Parathyroid adenoma (tissue), 2 donors: ENCODE measurements at regions not wholly inside any gene's neighbourhood (a gene's known extent, or its start where the extent isn't known, plus 50 kb on each side); places are given as distances from the start of the nearest gene placed in this dataset.

Experiments
- H2AFZ ChIP-seq: fragments of 300-600 bp; sonication (generic); one replicate; pipeline ENCODE4 v1.7.0; 2017; ENCODE audit warnings: antibody characterized with exemption, mild to moderate bottlenecking
- H3K27ac ChIP-seq: fragments of 300-600 bp; sonication (generic); one replicate; pipeline ENCODE4 v1.7.0; 2017
- H3K27me3 ChIP-seq: fragments of 300-600 bp; sonication (generic); one replicate; pipeline ENCODE4 v1.7.0; 2017; ENCODE audit warnings: low read length; ENCODE audit not compliant: control insufficient read depth, insufficient read depth
- H3K36me3 ChIP-seq: fragments of 300-600 bp; sonication (generic); one replicate; pipeline ENCODE4 v1.7.0; 2017; ENCODE audit warnings: low read length; ENCODE audit not compliant: control insufficient read depth, insufficient read depth
- H3K4me1 ChIP-seq: fragments of 300-600 bp; sonication (generic); one replicate; pipeline ENCODE4 v1.7.0; 2017; ENCODE audit warnings: control low read depth
- H3K4me2 ChIP-seq: fragments of 300-600 bp; sonication (generic); one replicate; pipeline ENCODE4 v1.7.0; 2017; ENCODE audit warnings: low read length
- H3K4me3 ChIP-seq: fragments of 300-600 bp; sonication (generic); one replicate; pipeline ENCODE4 v1.7.0; 2017; ENCODE audit warnings: low read depth, low read length
- H3K79me2 ChIP-seq: fragments of 300-600 bp; sonication (generic); one replicate; pipeline ENCODE4 v1.7.0; 2017; ENCODE audit warnings: control low read depth
- H3K9ac ChIP-seq: fragments of 300-600 bp; sonication (generic); one replicate; pipeline ENCODE4 v1.7.0; 2017; ENCODE audit warnings: mild to moderate bottlenecking
- H3K9me3 ChIP-seq: fragments of 300-600 bp; sonication (generic); one replicate; pipeline ENCODE4 v1.7.0; 2017; ENCODE audit warnings: low read length; ENCODE audit not compliant: control insufficient read depth
- TF ChIP-seq, protein P1 (sequence below): fragments of 300-600 bp; sonication (generic); IDR thresholded peaks from one replicate; pipeline ENCODE4 v1.7.0; 2017; ENCODE audit warnings: antibody characterized with exemption, mild to moderate bottlenecking
- donor health status: primary hyperparathyroidism.

DNA sequence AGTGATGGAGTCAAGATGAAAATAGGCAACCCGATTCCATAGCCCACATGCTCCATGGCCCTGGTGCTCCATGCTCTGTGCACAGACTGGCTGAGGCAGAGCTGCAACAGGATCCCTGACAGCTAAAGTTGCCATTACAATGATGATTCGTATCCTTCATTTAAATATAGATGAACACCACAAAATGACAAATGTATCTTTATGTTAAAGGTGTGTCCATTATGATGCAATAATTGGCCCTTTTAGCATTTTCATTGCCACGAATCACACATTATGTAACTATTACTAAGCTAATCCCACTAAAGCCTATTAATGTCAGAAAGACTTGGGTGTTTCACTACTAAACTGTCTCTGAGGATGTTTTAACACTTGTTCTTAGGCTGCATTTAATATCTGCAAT is 270.2 kb upstream of the THBS1 start:
- Histone ChIP-seq H3K9ac (no peak overlapping the region), H3K27me3 (no peaks in the 10 kb centered on the region), H3K9me3 (no peaks in the 10 kb centered on the region), H3K27ac (no peak overlapping the region), H3K36me3 (no peaks in the 10 kb centered on the region), H3K4me1 (no peaks in the 10 kb centered on the region), H3K79me2 (no peaks in the 10 kb centered on the region), H2AFZ (no peak overlapping the region), H3K4me3 (no peak overlapping the region), H3K4me2 (no peak overlapping the region)
- TF ChIP-seq, protein P1, sequence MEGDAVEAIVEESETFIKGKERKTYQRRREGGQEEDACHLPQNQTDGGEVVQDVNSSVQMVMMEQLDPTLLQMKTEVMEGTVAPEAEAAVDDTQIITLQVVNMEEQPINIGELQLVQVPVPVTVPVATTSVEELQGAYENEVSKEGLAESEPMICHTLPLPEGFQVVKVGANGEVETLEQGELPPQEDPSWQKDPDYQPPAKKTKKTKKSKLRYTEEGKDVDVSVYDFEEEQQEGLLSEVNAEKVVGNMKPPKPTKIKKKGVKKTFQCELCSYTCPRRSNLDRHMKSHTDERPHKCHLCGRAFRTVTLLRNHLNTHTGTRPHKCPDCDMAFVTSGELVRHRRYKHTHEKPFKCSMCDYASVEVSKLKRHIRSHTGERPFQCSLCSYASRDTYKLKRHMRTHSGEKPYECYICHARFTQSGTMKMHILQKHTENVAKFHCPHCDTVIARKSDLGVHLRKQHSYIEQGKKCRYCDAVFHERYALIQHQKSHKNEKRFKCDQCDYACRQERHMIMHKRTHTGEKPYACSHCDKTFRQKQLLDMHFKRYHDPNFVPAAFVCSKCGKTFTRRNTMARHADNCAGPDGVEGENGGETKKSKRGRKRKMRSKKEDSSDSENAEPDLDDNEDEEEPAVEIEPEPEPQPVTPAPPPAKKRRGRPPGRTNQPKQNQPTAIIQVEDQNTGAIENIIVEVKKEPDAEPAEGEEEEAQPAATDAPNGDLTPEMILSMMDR: no peak

DNA sequence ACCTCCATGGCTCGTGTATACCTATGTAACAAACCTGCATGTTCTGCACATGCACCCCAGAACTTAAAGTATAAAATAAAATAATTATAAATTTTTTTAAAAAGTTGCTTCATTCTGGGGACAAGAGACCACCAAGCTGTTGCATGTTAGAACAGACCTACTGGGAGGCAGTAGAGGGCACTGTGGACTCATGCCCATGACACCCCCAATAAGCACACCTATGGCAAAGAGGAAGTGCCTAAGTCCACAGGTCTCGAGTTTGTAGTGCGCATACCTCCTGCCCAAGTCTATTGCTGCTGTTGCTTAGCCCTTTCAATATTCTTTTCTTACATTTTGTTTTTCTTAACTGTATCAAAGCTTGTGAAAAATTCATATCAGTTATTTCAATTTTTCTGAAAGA is 267.9 kb upstream of the THBS1 start:
- H3K27me3 ChIP-seq: no peaks in the 10 kb centered on the region
- H3K4me3 ChIP-seq: no peak overlapping the region
- H3K9me3 ChIP-seq: no peaks in the 10 kb centered on the region
- no peak overlapping the region for H3K9ac ChIP-seq
- H3K4me2 ChIP-seq: no peak overlapping the region
- H2AFZ ChIP-seq: no peak overlapping the region
- no peaks in the 10 kb centered on the region for H3K79me2 ChIP-seq
- H3K4me1 ChIP-seq: no peaks in the 10 kb centered on the region
- no peaks in the 10 kb centered on the region for H3K36me3 ChIP-seq
- no peak overlapping the region for H3K27ac ChIP-seq
- TF ChIP-seq, protein P1: no peak

DNA sequence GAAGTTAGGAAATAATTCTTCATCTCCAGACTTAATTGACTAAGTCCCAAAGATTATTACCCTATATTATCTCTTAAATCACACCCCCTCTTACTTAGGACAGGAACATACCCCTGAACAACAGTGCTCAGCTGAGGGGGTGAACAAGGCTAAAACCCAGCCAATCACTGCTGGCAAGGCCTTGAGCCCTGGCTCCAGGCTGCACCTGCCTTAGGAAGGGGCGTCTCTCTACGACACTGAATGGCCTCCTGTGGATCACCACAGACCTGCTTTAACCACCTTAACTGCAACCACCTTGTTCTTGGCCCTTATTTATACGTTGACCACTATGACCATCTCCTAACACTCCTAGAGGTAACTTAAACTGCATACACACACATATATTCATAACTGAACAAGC is 267.4 kb upstream of the THBS1 start:
- Histone ChIP-seq H3K4me3 (no peak overlapping the region), H3K27me3 (no peaks in the 10 kb centered on the region), H3K36me3 (no peaks in the 10 kb centered on the region), H2AFZ (no peak overlapping the region), H3K9ac (no peak overlapping the region), H3K27ac (no peak overlapping the region), H3K4me1 (no peaks in the 10 kb centered on the region), H3K9me3 (no peaks in the 10 kb centered on the region), H3K79me2 (no peaks in the 10 kb centered on the region), H3K4me2 (no peak overlapping the region)
- TF ChIP-seq, protein P1: no peak

DNA sequence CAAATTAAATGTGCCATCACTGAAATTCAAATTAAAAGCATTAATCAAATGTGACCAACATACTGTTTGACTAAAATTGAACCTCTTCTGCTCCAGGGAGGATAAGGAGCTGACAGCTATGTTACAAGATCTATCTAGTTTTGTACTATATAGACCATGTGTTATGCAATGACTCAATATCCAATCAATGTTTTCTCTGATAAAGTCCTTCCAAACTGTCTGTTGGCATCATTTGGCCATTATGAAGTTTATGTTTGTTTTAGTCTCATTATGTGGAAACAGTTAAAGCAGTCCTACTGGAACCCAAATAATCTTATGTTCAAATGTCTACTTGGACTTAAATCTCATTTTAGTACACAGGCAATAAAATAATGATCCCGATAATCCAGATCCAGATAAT is 267.0 kb upstream of the THBS1 start:
- no peaks in the 10 kb centered on the region for H3K36me3 ChIP-seq
- TF ChIP-seq, protein P1: no peak
- no peak overlapping the region for H3K9ac ChIP-seq
- H3K79me2 ChIP-seq: no peaks in the 10 kb centered on the region
- H3K9me3 ChIP-seq: no peaks in the 10 kb centered on the region
- H3K4me2 ChIP-seq: no peak overlapping the region
- H3K27me3 ChIP-seq: no peaks in the 10 kb centered on the region
- H3K4me3 ChIP-seq: no peak overlapping the region
- no peaks in the 10 kb centered on the region for H3K4me1 ChIP-seq
- no peak overlapping the region for H2AFZ ChIP-seq
- no peak overlapping the region for H3K27ac ChIP-seq

DNA sequence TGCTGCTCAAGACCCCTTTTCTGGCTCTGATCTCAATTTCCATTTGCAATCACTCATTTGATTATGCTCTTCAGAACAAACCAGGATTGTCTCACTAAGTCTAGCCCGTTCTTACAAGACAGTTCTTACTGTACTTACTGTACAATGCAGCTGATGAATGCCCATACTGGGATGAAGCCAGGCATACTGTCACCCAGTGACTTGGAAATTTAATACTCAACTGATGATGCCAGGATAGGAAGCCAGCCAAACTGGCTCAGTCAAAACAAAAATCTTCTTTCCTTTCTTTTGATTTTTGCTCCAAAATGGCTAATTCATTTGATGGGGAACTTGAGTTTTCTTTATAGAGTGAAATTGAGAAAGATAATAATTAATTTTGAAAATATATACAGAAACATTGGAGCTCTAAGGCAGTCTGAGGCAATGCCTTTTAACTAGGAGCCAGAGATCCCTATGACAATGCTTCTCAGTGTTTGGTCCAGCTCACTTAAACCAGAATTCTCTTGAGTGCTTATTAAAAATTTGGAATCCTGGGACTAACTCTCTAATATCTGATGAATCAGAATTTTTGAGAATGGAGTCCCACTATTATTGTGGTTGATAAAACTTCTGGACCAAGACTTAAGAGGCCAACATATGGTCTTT is 265.6 kb upstream of the THBS1 start:
- Histone ChIP-seq H3K27ac (no peak overlapping the region), H3K36me3 (no peaks in the 10 kb centered on the region), H3K79me2 (no peaks in the 10 kb centered on the region), H3K27me3 (no peaks in the 10 kb centered on the region), H3K9me3 (no peaks in the 10 kb centered on the region), H3K4me3 (no peak overlapping the region), H2AFZ (no peak overlapping the region), H3K4me1 (no peaks in the 10 kb centered on the region), H3K9ac (no peak overlapping the region), H3K4me2 (no peak overlapping the region)
- TF ChIP-seq, protein P1: no peak
